ENCODE measurements at regions not wholly inside any gene's neighbourhood (a gene's known extent, or its start where the extent isn't known, plus 50 kb on each side); places are given as distances from the start of the nearest gene placed in this dataset.
"Not testable (repeated sequence)": the region's sequence is repeated elsewhere in the genome, so short reads cannot be mapped to it uniquely, and the experiment has no call there.

- no peaks in the 10 kb centered on the region for H3K27me3 ChIP-seq
- WGBS, 3 donors: 43 to 73% (median 57%) methylated on average over 4 of the region's 4 CpGs
- TF ChIP-seq CTCF (IDR thresholded peaks at IDR 0.05) (no peak), EP300 (IDR thresholded peaks at IDR 0.05) (no peak), POLR2A (IDR thresholded peaks at IDR 0.05) (no peak)
- no peak overlapping the region for H3K4me3 ChIP-seq
- H3K4me1 ChIP-seq (ENCODE audit: insufficient read depth): peaks cover 4% of the 10 kb centered on the region
- no peak for DNase-seq
- H3K27ac ChIP-seq: no peak overlapping the region
- no peaks in the 10 kb centered on the region for H3K9me3 ChIP-seq
- no peaks in the 10 kb centered on the region for H3K36me3 ChIP-seq
- intact Hi-C loops (cut with DNase I): no loop called here
These were observed 180.2 kb downstream of the YTHDC2 start for GRCh38 chr5:113693701-113694100.

- intact Hi-C loops (cut with DNase I): no loop called here
- H3K27ac ChIP-seq: no peak overlapping the region
These were observed 181.1 kb downstream of the YTHDC2 start for GRCh38 chr5:113694576-113694975.

GRCh38 chr5:113703266-113703665 lies 189.8 kb downstream of the YTHDC2 start:
- no peak overlapping the region for H3K4me3 ChIP-seq
- intact Hi-C loops (cut with DNase I): no loop called here
- H3K27me3 ChIP-seq: no peaks in the 10 kb centered on the region
- TF ChIP-seq EP300 (IDR thresholded peaks at IDR 0.05) (no peak), CTCF (IDR thresholded peaks at IDR 0.05) (no peak), POLR2A (IDR thresholded peaks at IDR 0.05) (no peak)
- H3K36me3 ChIP-seq: no peaks in the 10 kb centered on the region
- H3K4me1 ChIP-seq (ENCODE audit: insufficient read depth): no peaks in the 10 kb centered on the region
- no peak overlapping the region for H3K27ac ChIP-seq
- no peak for DNase-seq
- H3K9me3 ChIP-seq: no peaks in the 10 kb centered on the region

More at GRCh38 chr5:113694576-113694975, 181.1 kb downstream of the YTHDC2 start:
- Histone ChIP-seq H3K4me3 (no peak overlapping the region), H3K36me3 (no peaks in the 10 kb centered on the region), H3K27me3 (no peaks in the 10 kb centered on the region), H3K9me3 (no peaks in the 10 kb centered on the region), H3K4me1 (ENCODE audit: insufficient read depth) (peaks cover 4% of the 10 kb centered on the region)
- TF ChIP-seq CTCF (IDR thresholded peaks at IDR 0.05) (no peak), EP300 (IDR thresholded peaks at IDR 0.05) (no peak), POLR2A (IDR thresholded peaks at IDR 0.05) (no peak)
- no peak for DNase-seq
- 88 to 92% (median 90%) methylated on average over 2 of the region's 2 CpGs for WGBS, 3 donors

GRCh38 chr5:113705657-113706056 lies 192.2 kb downstream of the YTHDC2 start:
- Histone ChIP-seq H3K27me3 (no peaks in the 10 kb centered on the region), H3K4me3 (no peak overlapping the region), H3K27ac (no peak overlapping the region), H3K36me3 (no peaks in the 10 kb centered on the region), H3K4me1 (ENCODE audit: insufficient read depth) (no peaks in the 10 kb centered on the region), H3K9me3 (no peaks in the 10 kb centered on the region)
- TF ChIP-seq EP300 (IDR thresholded peaks at IDR 0.05): no peak
- TF ChIP-seq CTCF (IDR thresholded peaks at IDR 0.05): no peak
- TF ChIP-seq POLR2A (IDR thresholded peaks at IDR 0.05): no peak
- 78 to 88% (median 85%) methylated on average over 3 of the region's 3 CpGs for WGBS, 3 donors
- intact Hi-C loops (cut with DNase I): loop anchor here in 1 of 4 donors (5.0 kb wide), 1 partner anchor 1297 kb away; no protein-coding TSS in a partner anchor
- no peak for DNase-seq

GRCh38 chr5:113713051-113713450 lies 199.6 kb downstream of the YTHDC2 start:
- H3K4me1 ChIP-seq (ENCODE audit: insufficient read depth): no peaks in the 10 kb centered on the region
- H3K27me3 ChIP-seq: no peaks in the 10 kb centered on the region
- no peaks in the 10 kb centered on the region for H3K36me3 ChIP-seq
- intact Hi-C loops (cut with DNase I): no loop called here
- H3K27ac ChIP-seq: no peak overlapping the region
- no peak for DNase-seq
- no peaks in the 10 kb centered on the region for H3K9me3 ChIP-seq
- no peak for TF ChIP-seq POLR2A (IDR thresholded peaks at IDR 0.05)
- no peak for TF ChIP-seq CTCF (IDR thresholded peaks at IDR 0.05)
- TF ChIP-seq EP300 (IDR thresholded peaks at IDR 0.05): no peak
- 0 to 10% (median 4%) methylated on average over 1 of the region's 1 CpG for WGBS, 3 donors
- H3K4me3 ChIP-seq: no peak overlapping the region

- intact Hi-C loops (cut with DNase I); H3K4me3 ChIP-seq; H3K4me1 ChIP-seq (ENCODE audit: insufficient read depth); H3K36me3 ChIP-seq; H3K27me3 ChIP-seq; H3K9me3 ChIP-seq; DNase-seq; H3K27ac ChIP-seq: not testable (repeated sequence)
- WGBS, 3 donors: 72 to 100% (median 94%) methylated on average over 2 of the region's 2 CpGs
These were observed 202.4 kb downstream of the YTHDC2 start for GRCh38 chr5:113715921-113716320.

Measured in ovary (tissue), 7 donors.